Posterior vena cava (tissue), 2 donors: ENCODE measurements at regions not wholly inside any gene's neighbourhood (a gene's known extent, or its start where the extent isn't known, plus 50 kb on each side); places are given as distances from the start of the nearest gene placed in this dataset.
"Not testable (repeated sequence)": the region's sequence is repeated elsewhere in the genome, so short reads cannot be mapped to it uniquely, and the experiment has no call there.

ENCODE experiments used
- DNase-seq: peaks from one replicate; pipeline ENCODE4 v3.0.0-alpha.2; 2020; ENCODE audit warnings: low spot score
- intact Hi-C, 2 donors: fragments of 100-400 bp; cut with DNase I; formaldehyde crosslinking; loops; one replicate each; pipeline versions ENCODE4 v1.14.1 to v1.14.2; 2022 to 2023
- donor health status: DM: yes; HTN: yes; CAD: no.
- donor health status: DM: yes; HTN: yes; CAD: no.

- DNase-seq = no peak
- intact Hi-C loops = no loop called here
Observed at GRCh38 chr6:153357391-153357790, 226.3 kb upstream of the RGS17 start.

DNA sequence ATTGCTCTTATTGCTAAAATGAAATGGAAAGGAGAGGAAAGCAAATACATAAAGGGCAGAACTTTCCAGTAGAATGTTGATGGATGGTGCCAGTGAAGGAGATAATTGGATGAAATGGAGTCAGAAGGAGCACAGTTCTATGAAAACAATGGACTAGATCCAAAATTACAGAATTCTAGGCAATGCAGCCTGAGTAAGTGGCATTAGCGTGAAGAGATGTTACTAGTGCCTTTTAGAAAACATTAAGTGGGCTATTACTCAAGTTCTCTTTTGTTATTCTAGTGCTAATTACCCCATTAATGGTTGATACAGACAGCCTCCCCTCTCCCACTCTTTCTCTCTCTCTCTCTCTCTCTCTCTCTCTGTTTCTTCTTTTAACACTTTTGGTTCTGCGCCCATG, 209.5 kb upstream of the RGS17 start:
- no peak for DNase-seq
- intact Hi-C loops = no loop called here

GRCh38 chr6:153334121-153334520, 203.0 kb upstream of the RGS17 start:
- intact Hi-C loops = loop anchor here in 1 of 2 donors (5.0 kb wide), 1 partner anchor 988 kb away; no protein-coding TSS in a partner anchor
- no peak for DNase-seq

- intact Hi-C loops = loop anchor here in 1 of 2 donors (5.0 kb wide), 1 partner anchor 991 kb away; no protein-coding TSS in a partner anchor
- DNase-seq = not testable (repeated sequence)
Observed at GRCh38 chr6:153331221-153331620, 200.1 kb upstream of the RGS17 start.

DNA sequence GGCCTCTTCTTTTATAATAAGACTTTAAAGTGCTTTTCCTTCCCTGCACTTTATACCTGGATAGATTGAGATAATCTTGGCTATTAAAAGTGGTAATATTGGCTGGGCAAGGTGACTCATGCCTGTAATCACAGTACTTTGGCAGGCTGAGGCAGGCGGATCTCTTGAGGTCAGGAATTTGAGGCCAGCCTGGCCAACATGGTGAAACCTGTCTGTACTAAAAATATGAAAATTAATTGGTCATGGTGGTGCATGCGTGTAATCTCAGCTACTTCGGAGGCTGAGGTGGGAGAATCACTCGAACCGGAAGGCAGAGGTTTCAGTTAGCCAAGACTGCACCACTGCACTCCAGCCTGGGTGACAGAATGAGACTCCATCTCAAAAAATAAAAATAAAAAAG, 197.1 kb upstream of the RGS17 start:
- DNase-seq = no peak
- intact Hi-C loops = no loop called here

DNA sequence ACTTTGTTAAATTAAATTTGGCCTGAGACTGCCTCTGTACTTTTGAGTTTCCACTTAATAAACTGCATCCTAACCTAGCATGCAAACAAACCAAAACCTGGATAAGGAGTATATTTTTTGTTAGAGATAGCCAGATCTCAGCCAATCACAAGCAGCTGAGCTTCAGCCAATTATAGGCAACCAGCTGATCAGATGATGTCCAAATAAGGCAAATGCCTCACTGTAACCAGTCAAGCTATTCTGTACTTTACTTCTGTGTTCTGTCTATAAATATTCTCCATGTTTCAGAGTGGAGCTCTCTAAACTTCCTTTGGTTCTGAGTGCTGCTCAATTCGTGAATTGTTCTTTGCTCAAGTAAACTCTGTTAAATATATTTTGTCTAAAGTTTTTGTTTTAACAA, 194.6 kb upstream of the RGS17 start:
- no peak for DNase-seq
- intact Hi-C loops = no loop called here

GRCh38 chr6:153312634-153313033, 181.6 kb upstream of the RGS17 start:
- intact Hi-C loops = no loop called here
- DNase-seq = no peak

- DNase-seq = no peak
- intact Hi-C loops = no loop called here
Observed at GRCh38 chr6:153309651-153310050, 178.6 kb upstream of the RGS17 start.

DNA sequence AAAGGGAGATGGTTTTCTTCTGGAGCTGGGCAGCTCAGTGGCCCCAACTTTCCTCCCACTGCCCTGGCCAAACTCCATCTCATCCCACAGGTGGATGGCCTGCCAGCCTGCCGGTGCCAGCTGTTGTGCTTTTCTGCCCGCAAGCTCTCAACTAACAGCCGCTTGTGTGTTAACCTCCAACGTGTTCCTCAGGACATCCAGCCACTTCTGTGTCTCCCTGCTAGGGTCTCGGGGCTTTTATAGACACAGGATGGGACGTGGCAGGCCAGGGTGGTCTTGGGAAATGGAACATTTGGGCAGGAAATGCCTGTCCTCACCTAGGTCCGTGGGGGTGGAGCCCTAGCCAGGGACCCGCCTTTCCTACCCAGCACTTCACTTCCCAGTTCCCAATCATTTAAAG, 171.1 kb upstream of the RGS17 start:
- intact Hi-C loops = no loop called here
- DNase-seq = no peak

- DNase-seq = no peak
- intact Hi-C loops = no loop called here
Observed at GRCh38 chr6:153301602-153302001, 170.5 kb upstream of the RGS17 start.

DNA sequence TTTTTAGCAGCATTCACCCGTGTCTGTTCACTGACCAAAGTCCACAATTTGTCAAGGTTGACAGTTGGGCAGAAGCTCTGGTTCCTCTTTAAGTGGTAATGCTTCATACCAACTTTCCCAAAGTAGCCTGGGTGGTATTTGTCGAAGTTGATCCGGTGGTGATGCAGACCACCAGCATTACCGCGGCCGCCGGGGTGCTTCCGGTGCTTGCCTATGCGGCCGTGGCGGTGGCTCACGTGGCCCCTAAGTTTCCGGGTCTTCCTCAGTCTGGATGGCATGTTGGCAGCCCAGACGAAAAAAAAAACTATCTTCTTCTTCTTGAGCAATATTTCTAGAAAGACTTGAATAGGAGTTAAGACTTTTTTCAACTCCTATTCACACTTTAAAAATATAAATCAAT, 151.4 kb upstream of the RGS17 start:
- intact Hi-C loops, DNase-seq: not testable (repeated sequence)

GRCh38 chr6:153275997-153276396, 144.9 kb upstream of the RGS17 start:
- intact Hi-C loops = no loop called here
- no peak for DNase-seq

- intact Hi-C loops = no loop called here
Observed at GRCh38 chr6:153272201-153272980, 141.3 kb upstream of the RGS17 start.

DNA sequence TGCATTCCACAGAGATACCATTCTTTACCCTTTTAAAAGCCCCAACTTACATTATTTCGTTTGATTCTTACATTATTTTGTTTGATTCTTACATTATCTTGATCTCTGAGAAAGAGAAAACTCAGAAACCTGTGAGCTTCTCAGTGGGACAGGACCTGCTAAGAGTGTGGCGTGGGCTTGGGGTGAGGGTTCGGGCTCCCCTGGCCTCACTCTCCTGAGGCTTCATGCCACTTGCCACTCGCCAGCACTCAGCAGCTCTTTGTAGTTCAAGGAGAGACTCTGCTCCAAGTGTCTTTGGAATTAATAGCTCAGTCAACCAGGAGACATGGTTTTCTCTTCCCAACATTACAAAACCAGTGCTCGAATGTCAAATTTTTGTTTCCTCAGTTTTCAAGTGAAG, 132.4 kb upstream of the RGS17 start:
- intact Hi-C loops = no loop called here
- DNase-seq = no peak

More at GRCh38 chr6:153272201-153272980, 141.3 kb upstream of the RGS17 start:
- DNase-seq = no peak

- intact Hi-C loops = no loop called here
- no peak for DNase-seq
Observed at GRCh38 chr6:153251326-153251725, 120.2 kb upstream of the RGS17 start.

DNA sequence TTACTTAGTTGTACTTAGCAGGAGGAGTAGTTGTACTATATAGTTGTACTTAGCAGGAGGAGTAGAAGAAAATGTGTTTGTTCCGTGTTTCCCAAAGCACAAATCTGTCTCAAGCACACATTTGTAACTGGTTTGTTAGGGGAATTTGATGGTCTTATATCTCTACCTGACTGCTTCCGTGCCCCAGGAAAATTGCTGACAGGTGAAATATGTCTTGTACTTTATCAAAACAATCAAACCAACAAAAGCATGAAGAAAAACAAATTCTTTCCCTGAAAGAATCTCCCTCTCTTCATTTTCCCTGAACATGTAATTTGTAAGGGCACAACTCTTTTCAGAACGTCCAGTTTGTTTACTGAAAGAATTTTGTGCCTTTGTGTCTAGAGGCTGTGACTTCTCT, 106.6 kb upstream of the RGS17 start:
- intact Hi-C loops = no loop called here
- DNase-seq = no peak

DNA sequence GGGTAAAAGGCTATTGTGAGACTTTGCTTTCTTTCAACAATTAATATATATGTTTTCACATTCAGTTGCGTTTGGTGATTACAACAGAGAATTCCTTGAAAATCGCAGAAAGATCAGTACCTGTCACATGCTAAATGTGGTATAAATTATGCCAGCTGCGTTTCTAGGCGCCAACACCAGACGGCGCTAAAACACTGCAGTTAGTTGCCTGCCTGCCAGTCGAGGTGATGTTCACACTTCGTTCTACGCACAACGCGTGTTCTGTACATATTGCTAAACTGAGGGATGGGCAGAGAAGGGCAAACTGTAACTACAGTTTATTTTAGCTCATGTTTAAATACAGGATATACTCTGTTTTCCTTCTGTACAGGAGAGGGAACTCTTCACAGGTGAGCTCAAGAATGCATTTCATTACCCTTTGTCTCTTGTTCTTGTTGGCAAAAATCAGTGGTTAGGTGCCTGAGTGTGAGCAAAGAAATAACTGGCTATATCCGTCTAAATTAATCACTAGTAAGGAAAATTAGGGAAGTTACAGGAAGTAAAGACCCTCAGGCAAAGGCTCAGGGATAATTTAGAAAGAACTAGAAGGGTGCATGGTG, 100.1 kb upstream of the RGS17 start:
- intact Hi-C loops = no loop called here
- DNase-seq = no peak

DNA sequence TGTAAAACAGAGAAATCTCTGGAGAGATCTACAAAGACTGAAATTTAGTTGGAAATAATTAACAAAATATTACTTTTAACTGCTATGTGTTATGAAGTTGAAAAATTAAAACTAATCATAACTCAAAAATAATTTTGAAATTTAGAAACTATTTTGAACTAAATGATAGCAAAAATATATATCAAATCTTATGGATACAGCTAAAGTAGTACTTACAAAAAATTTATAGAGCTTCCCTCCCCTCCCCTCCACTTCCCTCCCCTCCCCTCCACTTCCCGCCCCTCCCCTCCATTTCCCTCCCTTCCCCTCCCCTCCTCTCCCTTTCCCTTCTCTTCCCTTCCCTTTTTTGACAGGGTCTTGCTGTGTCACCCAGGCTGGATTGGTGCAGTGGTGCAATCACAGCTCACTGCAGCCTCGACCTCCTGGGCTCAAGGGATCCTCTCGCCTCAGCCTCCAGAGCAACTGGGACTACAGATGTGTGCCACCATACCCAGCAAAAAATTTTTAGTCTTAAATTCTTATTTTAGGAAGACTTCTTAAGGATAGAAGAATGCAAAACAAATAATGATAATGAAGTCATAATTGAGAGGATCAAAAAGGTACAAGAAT, 87.2 kb upstream of the RGS17 start:
- DNase-seq = no peak
- intact Hi-C loops = no loop called here

DNA sequence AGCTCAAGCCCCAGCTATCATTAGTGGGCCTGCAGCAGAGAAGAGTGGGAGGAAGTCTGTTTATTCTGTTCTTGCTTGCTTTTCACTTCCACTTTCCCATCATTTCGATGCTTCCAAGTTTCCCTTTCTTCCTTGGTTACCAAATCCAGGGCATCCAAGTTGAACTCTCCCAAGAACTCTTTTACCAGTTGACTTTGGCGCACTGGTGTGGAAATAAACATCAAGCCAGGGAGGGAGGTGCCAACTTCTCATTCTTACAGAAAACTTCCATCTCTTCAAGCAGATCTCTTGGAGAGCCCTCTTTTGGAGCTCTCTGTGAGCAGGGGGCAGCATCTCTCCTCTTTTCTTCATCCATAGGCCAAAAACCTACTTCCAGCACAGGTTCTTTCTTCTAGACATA, 85.7 kb upstream of the RGS17 start:
- intact Hi-C loops = no loop called here
- no peak for DNase-seq

- intact Hi-C loops = no loop called here
Observed at GRCh38 chr6:153215242-153215641, 84.2 kb upstream of the RGS17 start.

DNA sequence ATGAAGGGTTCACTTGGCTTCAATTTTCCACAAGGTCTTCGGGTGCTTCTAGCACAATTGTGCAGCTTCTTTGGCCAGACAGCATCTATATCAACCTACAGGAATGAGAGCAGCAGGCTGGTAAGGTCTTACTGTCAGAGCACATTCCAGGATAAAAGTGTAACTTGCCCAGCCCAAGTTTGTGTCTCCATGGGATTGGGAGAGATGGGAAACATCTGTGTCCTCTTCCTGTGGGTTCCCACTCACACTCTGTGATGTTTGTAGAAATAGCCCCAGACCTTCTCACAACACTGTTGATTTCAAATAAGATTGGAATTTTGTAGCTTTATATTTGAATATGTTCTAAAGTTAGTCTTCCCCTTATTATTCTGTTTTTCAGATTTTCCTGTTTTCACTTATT, 83.4 kb upstream of the RGS17 start:
- intact Hi-C loops = no loop called here
- DNase-seq = no peak

More at GRCh38 chr6:153215242-153215641, 84.2 kb upstream of the RGS17 start:
- DNase-seq = no peak
